Kidney (tissue), 13 donors: ENCODE measurements at regions not wholly inside any gene's neighbourhood (a gene's known extent, or its start where the extent isn't known, plus 50 kb on each side); places are given as distances from the start of the nearest gene placed in this dataset.

Source experiments
- DNase-seq, 5 donors: peaks; one replicate each; pipeline ENCODE4 v3.0.0-alpha.2; 2013 to 2020
- FAIRE-seq: peaks from 2 replicates; lab custom pipeline; 2012; peaks lifted over from hg19 to GRCh38; lab: Jason Lieb, UNC
- H3K27ac ChIP-seq, 2 donors: one replicate each; pipeline ENCODE4 v1.7.0; 2013; ENCODE audit warnings: low read depth in 2 of 2, low read length in 2 of 2, inconsistent platforms in 1 of 2
- H3K27me3 ChIP-seq: one replicate; pipeline ENCODE4 v1.7.1; 2013; ENCODE audit warnings: low read length, inconsistent platforms; ENCODE audit not compliant: control insufficient read depth, insufficient read depth
- H3K36me3 ChIP-seq, 3 donors: one replicate each; pipeline versions ENCODE4 v1.7.0 to v1.7.1; 2013; ENCODE audit warnings: low read length in 3 of 3, control low read depth in 1 of 3, inconsistent platforms in 1 of 3; ENCODE audit not compliant: insufficient read depth in 3 of 3, control insufficient read depth in 2 of 3
- H3K4me1 ChIP-seq, 3 donors: one replicate each; pipeline versions ENCODE4 v1.7.0 to v1.7.1; 2013; ENCODE audit warnings: low read length in 3 of 3, inconsistent platforms in 1 of 3, low read depth in 1 of 3; ENCODE audit not compliant: control insufficient read depth in 2 of 3, insufficient read depth in 2 of 3
- H3K4me3 ChIP-seq, 3 donors: one replicate each; pipeline versions ENCODE4 v1.7.0 to v1.8.1; 2013; ENCODE audit warnings: low read length in 3 of 3, control low read depth in 1 of 3, inconsistent platforms in 1 of 3
- H3K9ac ChIP-seq, 3 donors: one replicate each; pipeline versions ENCODE4 v1.7.0 to v1.7.1; 2013; ENCODE audit warnings: low read length in 3 of 3, control low read depth in 1 of 3, inconsistent platforms in 1 of 3
- H3K9me3 ChIP-seq, 3 donors: one replicate each; pipeline versions ENCODE4 v1.7.0 to v1.7.1; 2013; ENCODE audit warnings: low read length in 3 of 3, control low read depth in 1 of 3, inconsistent platforms in 1 of 3; ENCODE audit not compliant: control insufficient read depth in 2 of 3, insufficient read depth in 1 of 3
- intact Hi-C: fragments of 100-400 bp; cut with DNase I; formaldehyde crosslinking; loops from one replicate; pipeline ENCODE4 v1.11.1; 2022
- TF ChIP-seq, protein P1 (sequence below): IDR thresholded peaks from 3 replicates; pipeline ENCODE4 v1.5.1; 2012; ENCODE audit warnings: mild to moderate bottlenecking, moderate library complexity, borderline replicate concordance; ENCODE audit not compliant: insufficient read depth; ENCODE audit errors: extremely low read depth
- donor health status: control.
- donor health status: control.
- donor health status: control.
- donor health status: control.
- donor health status: control.
- donor health status: DM: yes; HTN: yes; CAD: no.
- donor health status: Normal renal cell carcinoma (clear cell type).

DNA sequence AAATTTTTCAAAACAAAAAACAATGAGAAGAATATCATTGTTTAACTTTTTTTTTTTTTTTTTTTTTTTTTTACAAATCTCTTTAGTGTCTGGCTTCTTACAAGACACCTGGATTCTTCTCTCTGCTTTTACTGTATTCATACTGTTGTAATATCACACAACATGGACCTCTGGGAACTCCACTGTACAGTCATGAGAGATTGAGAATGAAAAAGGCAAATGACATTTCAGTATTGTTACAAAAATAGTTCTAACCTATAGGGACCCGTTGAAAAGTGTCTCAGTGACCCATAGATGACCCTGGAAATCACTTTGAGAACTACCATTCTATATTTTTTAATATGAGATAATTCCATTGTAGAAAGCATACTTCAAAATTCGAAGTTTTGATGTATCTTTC lies 124.4 kb downstream of the SLIT2 start:
- no peaks in the 10 kb centered on the region for H3K36me3 ChIP-seq
- H3K27me3 ChIP-seq = no peaks in the 10 kb centered on the region
- TF ChIP-seq, protein P1, sequence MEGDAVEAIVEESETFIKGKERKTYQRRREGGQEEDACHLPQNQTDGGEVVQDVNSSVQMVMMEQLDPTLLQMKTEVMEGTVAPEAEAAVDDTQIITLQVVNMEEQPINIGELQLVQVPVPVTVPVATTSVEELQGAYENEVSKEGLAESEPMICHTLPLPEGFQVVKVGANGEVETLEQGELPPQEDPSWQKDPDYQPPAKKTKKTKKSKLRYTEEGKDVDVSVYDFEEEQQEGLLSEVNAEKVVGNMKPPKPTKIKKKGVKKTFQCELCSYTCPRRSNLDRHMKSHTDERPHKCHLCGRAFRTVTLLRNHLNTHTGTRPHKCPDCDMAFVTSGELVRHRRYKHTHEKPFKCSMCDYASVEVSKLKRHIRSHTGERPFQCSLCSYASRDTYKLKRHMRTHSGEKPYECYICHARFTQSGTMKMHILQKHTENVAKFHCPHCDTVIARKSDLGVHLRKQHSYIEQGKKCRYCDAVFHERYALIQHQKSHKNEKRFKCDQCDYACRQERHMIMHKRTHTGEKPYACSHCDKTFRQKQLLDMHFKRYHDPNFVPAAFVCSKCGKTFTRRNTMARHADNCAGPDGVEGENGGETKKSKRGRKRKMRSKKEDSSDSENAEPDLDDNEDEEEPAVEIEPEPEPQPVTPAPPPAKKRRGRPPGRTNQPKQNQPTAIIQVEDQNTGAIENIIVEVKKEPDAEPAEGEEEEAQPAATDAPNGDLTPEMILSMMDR = no peak
- H3K4me1 ChIP-seq = no peaks in the 10 kb centered on the region
- DNase-seq (no peak), FAIRE-seq (no peak)
- no peak overlapping the region for H3K27ac ChIP-seq
- H3K9ac ChIP-seq = no peak overlapping the region
- intact Hi-C loops = no loop called here
- no peak overlapping the region for H3K4me3 ChIP-seq
- H3K9me3 ChIP-seq = no peaks in the 10 kb centered on the region

DNA sequence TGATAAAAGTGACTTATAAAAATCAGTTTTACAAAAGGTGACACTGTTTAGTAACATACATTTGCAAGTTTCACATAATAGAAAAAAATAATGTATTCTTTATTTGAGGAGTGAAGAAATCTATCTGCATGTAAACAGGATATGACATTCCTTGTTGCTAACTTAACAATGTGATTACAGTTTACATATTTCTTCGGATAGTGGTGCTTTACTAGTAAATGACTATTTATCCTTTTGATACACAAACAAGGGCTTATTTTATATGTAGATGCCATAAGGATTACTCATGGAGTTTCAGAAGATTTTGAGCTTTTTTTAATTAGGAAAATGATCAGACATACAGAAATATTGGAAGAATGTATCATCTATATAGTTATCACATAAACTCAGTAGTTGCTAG lies 126.5 kb downstream of the SLIT2 start:
- H3K27ac ChIP-seq = no peak overlapping the region
- no peak for FAIRE-seq
- intact Hi-C loops = no loop called here

DNA sequence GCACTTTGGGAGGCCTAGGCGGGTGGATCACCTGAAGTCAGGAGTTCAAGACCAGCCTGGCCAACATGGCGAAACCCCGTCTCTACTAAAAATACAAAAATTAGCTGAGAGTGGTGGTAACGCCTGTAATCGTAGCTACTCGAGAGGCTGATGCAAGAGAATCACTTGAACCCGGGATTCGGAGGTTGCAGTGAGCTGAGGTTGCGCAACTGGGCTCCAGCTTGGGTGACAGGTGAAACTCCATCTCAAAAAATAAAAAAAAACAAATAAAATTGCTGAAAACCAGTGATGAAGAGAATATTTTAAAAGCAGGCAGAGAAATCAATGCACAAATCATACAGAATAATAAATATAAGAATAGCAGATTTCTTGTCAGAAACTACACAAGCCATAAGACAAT lies 129.3 kb downstream of the SLIT2 start:
- TF ChIP-seq, protein P1 = no peak
- DNase-seq (no peak), FAIRE-seq (no peak)
- Histone ChIP-seq H3K27me3 (no peaks in the 10 kb centered on the region), H3K4me1 (peaks cover 0 to 2% (median 0%) of the 10 kb centered on the region in 3 donors), H3K4me3 (no peak overlapping the region), H3K9me3 (no peaks in the 10 kb centered on the region), H3K36me3 (no peaks in the 10 kb centered on the region), H3K9ac (no peak overlapping the region), H3K27ac (no peak overlapping the region)
- intact Hi-C loops = no loop called here

More for the DNA sequence above, 126.5 kb downstream of the SLIT2 start:
- Histone ChIP-seq H3K4me1 (no peaks in the 10 kb centered on the region), H3K9me3 (no peaks in the 10 kb centered on the region), H3K4me3 (no peak overlapping the region), H3K27me3 (no peaks in the 10 kb centered on the region), H3K36me3 (no peaks in the 10 kb centered on the region), H3K9ac (no peak overlapping the region)
- TF ChIP-seq, protein P1 = no peak
- DNase-seq = no peak

DNA sequence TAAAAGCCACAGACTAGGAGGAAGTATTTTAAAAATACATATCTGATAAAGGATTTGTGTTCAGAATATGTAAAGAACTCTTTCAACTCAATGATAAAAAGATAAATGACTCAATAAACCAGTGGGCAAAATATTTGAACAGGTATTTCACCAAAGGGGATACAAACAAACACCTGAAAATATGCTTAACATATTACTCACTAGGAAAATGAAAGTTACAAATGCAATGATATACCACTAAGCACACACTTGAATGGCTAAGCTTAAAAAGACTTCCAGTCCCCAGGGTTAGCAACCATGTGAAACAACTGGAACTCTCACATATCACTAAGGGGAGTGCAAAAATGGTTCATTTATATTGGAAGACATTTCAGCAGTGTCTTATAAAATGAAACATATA lies 131.6 kb downstream of the SLIT2 start:
- Histone ChIP-seq H3K27me3 (no peaks in the 10 kb centered on the region), H3K36me3 (no peaks in the 10 kb centered on the region), H3K9ac (no peak overlapping the region), H3K4me3 (no peak overlapping the region), H3K27ac (no peak overlapping the region), H3K9me3 (no peaks in the 10 kb centered on the region), H3K4me1 (peaks cover 0 to 2% (median 0%) of the 10 kb centered on the region in 3 donors)
- TF ChIP-seq, protein P1 = no peak
- DNase-seq = no peak
- intact Hi-C loops = no loop called here
- no peak for FAIRE-seq
